ENCODE measurements at regions not wholly inside any gene's neighbourhood (a gene's known extent, or its start where the extent isn't known, plus 50 kb on each side); places are given as distances from the start of the nearest gene placed in this dataset.

DNA sequence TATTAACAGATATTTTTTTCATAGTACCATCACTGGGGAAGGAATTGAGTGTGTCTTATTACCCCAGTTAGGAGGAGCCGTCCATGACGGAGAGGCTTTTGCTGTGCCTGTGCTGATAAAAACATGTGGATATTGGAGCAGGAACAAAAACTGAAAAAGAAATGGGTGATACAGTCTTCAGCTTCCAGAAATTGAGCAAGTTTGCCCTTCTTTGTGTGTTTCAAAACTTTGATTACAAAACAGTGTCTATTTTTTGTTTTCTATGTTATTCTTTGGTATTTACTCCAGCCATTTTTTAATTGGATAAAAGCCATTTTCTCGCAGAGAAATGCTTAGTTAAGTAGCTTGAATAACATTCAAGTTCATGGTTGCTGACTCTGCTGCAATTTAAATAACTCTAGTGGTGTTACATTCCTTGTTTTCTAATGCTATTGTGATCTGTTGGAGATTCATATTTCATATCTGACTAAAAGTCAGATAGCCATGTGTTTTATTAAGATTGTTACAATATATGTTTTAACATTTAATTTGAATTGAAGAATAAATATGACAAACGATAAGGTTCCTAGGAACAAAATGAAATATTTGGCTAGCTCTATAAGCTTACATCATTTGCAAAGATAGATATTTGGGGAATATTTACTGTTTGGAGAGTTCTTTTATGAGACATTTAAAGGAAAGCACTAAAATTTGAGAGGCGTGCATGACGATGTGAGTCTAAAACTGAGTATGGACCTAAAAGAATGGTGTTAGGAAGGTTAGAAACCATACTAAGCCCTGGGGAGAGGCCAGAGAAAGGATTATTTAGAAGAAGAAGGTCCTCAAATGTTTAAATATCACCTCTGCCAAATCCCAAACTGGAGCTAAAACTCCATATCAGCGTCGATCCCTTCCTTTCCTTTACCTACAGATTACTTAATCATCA is 747.3 kb upstream of the CELF2 start:
- no peaks in the 10 kb centered on the region for H3K4me1 ChIP-seq (ENCODE audit: insufficient read depth, low read length, severe bottlenecking)
- no peaks in the 10 kb centered on the region for H3K9me3 ChIP-seq (ENCODE audit: low read length)

DNA sequence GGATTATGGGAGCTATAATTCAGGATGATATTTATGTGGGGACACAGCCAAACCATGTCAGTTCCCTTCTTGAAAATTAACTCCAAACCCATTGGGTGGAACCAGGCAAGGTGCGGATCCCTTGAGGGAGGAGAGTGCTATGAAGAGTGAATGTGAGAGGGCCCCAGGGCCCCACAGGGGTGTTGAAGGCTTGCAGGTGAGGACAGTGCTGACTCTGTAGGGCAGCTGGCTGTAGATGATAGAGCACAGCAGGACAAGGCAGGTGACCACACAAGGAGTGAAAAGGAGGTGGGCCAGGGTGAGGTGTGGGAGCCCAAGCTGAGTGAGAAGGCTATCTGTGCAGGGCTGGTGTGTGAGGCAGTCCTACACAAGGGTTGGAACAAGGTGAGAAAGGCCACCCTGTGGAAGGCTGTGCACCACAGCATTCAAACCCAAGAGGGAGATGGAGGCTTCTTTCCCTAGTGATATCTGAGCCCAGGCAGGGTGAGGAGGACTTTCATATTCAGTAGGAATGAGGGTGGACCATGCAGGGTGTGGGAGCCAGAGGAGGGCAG is 746.0 kb upstream of the CELF2 start:
- Histone ChIP-seq H3K36me3 (ENCODE audit: insufficient read depth, low read length) (no peaks in the 10 kb centered on the region), H3K4me1 (ENCODE audit: insufficient read depth, low read length, severe bottlenecking) (no peaks in the 10 kb centered on the region), H3K27me3 (ENCODE audit: insufficient read depth, low read length) (no peaks in the 10 kb centered on the region), H3K9ac (ENCODE audit: low read length) (no peak overlapping the region), H3F3A (ENCODE audit: insufficient read depth, low read length) (no peaks in the 10 kb centered on the region), H3K9me2 (ENCODE audit: low read depth, low read length) (no peaks in the 10 kb centered on the region), H3K9me3 (ENCODE audit: low read length) (no peaks in the 10 kb centered on the region), H3K27ac (ENCODE audit: low read depth, low read length, poor library complexity, severe bottlenecking) (no peak overlapping the region), H4K20me1 (ENCODE audit: insufficient read depth, low read length) (no peaks in the 10 kb centered on the region), H2AFZ (ENCODE audit: low read length) (no peak overlapping the region), H3K4me3 (ENCODE audit: low read depth, low read length, poor library complexity, severe bottlenecking) (no peak overlapping the region), H3K79me2 (ENCODE audit: insufficient read depth, low read length) (no peaks in the 10 kb centered on the region), H3K4me2 (ENCODE audit: low read length) (no peak overlapping the region)
- no peak for TF ChIP-seq EZH2 (IDR thresholded peaks at IDR 0.05; ENCODE audit: borderline replicate concordance, low read length)
- TF ChIP-seq, protein P1, sequence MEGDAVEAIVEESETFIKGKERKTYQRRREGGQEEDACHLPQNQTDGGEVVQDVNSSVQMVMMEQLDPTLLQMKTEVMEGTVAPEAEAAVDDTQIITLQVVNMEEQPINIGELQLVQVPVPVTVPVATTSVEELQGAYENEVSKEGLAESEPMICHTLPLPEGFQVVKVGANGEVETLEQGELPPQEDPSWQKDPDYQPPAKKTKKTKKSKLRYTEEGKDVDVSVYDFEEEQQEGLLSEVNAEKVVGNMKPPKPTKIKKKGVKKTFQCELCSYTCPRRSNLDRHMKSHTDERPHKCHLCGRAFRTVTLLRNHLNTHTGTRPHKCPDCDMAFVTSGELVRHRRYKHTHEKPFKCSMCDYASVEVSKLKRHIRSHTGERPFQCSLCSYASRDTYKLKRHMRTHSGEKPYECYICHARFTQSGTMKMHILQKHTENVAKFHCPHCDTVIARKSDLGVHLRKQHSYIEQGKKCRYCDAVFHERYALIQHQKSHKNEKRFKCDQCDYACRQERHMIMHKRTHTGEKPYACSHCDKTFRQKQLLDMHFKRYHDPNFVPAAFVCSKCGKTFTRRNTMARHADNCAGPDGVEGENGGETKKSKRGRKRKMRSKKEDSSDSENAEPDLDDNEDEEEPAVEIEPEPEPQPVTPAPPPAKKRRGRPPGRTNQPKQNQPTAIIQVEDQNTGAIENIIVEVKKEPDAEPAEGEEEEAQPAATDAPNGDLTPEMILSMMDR (IDR thresholded peaks at IDR 0.05; ENCODE audit: low read length), result no peak

More for the DNA sequence above, 747.3 kb upstream of the CELF2 start:
- Histone ChIP-seq H3K27ac (ENCODE audit: low read depth, low read length, poor library complexity, severe bottlenecking) (no peak overlapping the region), H3K4me3 (ENCODE audit: low read depth, low read length, poor library complexity, severe bottlenecking) (no peak overlapping the region), H4K20me1 (ENCODE audit: insufficient read depth, low read length) (no peaks in the 10 kb centered on the region), H2AFZ (ENCODE audit: low read length) (no peak overlapping the region), H3F3A (ENCODE audit: insufficient read depth, low read length) (no peaks in the 10 kb centered on the region), H3K36me3 (ENCODE audit: insufficient read depth, low read length) (no peaks in the 10 kb centered on the region), H3K9ac (ENCODE audit: low read length) (no peak overlapping the region), H3K27me3 (ENCODE audit: insufficient read depth, low read length) (no peaks in the 10 kb centered on the region), H3K9me2 (ENCODE audit: low read depth, low read length) (no peaks in the 10 kb centered on the region), H3K4me2 (ENCODE audit: low read length) (no peak overlapping the region), H3K79me2 (ENCODE audit: insufficient read depth, low read length) (no peaks in the 10 kb centered on the region)
- TF ChIP-seq EZH2 (IDR thresholded peaks at IDR 0.05; ENCODE audit: borderline replicate concordance, low read length), result no peak
- TF ChIP-seq, protein P1 (IDR thresholded peaks at IDR 0.05; ENCODE audit: low read length), result no peak

DNA sequence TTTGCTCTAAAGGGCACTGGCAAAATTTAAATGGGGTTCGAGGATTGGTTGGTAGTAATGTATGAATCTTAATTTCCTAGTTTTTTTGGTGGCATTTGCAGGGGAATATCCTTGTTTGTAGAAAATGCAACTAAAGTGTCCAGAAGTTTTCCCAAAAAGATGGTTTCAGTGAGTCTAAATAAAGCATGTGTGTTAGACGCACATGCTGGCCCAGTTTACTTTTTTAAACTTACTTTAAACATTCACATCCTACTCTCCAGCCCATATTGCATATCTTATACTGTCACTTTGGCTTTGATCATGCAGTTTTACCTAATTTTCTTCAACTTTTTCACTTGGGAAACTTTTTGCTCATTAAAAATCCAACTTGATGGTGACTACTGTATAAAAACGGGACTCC is 744.0 kb upstream of the CELF2 start:
- Histone ChIP-seq H3K36me3 (ENCODE audit: insufficient read depth, low read length) (no peaks in the 10 kb centered on the region), H3K9me3 (ENCODE audit: low read length) (no peaks in the 10 kb centered on the region), H3K4me2 (ENCODE audit: low read length) (no peak overlapping the region), H3K79me2 (ENCODE audit: insufficient read depth, low read length) (no peaks in the 10 kb centered on the region), H3F3A (ENCODE audit: insufficient read depth, low read length) (no peaks in the 10 kb centered on the region), H3K27ac (ENCODE audit: low read depth, low read length, poor library complexity, severe bottlenecking) (no peak overlapping the region), H3K4me3 (ENCODE audit: low read depth, low read length, poor library complexity, severe bottlenecking) (no peak overlapping the region), H3K27me3 (ENCODE audit: insufficient read depth, low read length) (no peaks in the 10 kb centered on the region), H3K9me2 (ENCODE audit: low read depth, low read length) (no peaks in the 10 kb centered on the region), H3K9ac (ENCODE audit: low read length) (no peak overlapping the region), H2AFZ (ENCODE audit: low read length) (no peak overlapping the region), H3K4me1 (ENCODE audit: insufficient read depth, low read length, severe bottlenecking) (no peaks in the 10 kb centered on the region), H4K20me1 (ENCODE audit: insufficient read depth, low read length) (no peaks in the 10 kb centered on the region)
- no peak for TF ChIP-seq EZH2 (IDR thresholded peaks at IDR 0.05; ENCODE audit: borderline replicate concordance, low read length)
- TF ChIP-seq, protein P1 (IDR thresholded peaks at IDR 0.05; ENCODE audit: low read length), result no peak
